H9 (cell line): ENCODE measurements at regions not wholly inside any gene's neighbourhood (a gene's known extent, or its start where the extent isn't known, plus 50 kb on each side); places are given as distances from the start of the nearest gene placed in this dataset.

Experiments
- DNase-seq: peaks from one replicate; pipeline ENCODE4 v3.0.0-alpha.2; 2017
- H2AFZ ChIP-seq: one replicate; pipeline ENCODE4 v1.6.1; 2013; ENCODE audit warnings: mild to moderate bottlenecking, low read length, control low read depth, moderate library complexity
- H2AK5ac ChIP-seq: 2 replicates; pipeline ENCODE4 v1.6.1; 2013; ENCODE audit warnings: low read length, control low read depth, mixed read lengths; ENCODE audit not compliant: insufficient read length
- H2BK120ac ChIP-seq: one replicate; pipeline ENCODE4 v1.6.1; 2013; ENCODE audit warnings: low read depth, mild to moderate bottlenecking, low read length, control low read depth, inconsistent platforms; ENCODE audit not compliant: poor library complexity, severe bottlenecking
- H2BK12ac ChIP-seq: 2 replicates; pipeline ENCODE4 v1.6.1; 2013; ENCODE audit warnings: low read length, control low read depth, mixed read lengths, low read depth; ENCODE audit not compliant: insufficient read length
- H2BK15ac ChIP-seq: 2 replicates; pipeline ENCODE4 v1.6.1; 2013; ENCODE audit warnings: low read depth, low read length, control low read depth
- H2BK20ac ChIP-seq: one replicate; pipeline ENCODE4 v1.6.1; 2013; ENCODE audit warnings: low read depth, mild to moderate bottlenecking, low read length, control low read depth, inconsistent platforms; ENCODE audit not compliant: poor library complexity, severe bottlenecking
- H2BK5ac ChIP-seq: 2 replicates; pipeline ENCODE4 v1.6.1; 2013; ENCODE audit warnings: low read length, control low read depth, mixed read lengths; ENCODE audit not compliant: insufficient read length
- H3K14ac ChIP-seq: 2 replicates; pipeline ENCODE4 v1.6.1; 2013; ENCODE audit warnings: low read length, control low read depth; ENCODE audit not compliant: insufficient read depth
- H3K18ac ChIP-seq: 2 replicates; pipeline ENCODE4 v1.6.1; 2013; ENCODE audit warnings: low read depth, mild to moderate bottlenecking, mixed read lengths, low read length, control low read depth; ENCODE audit not compliant: insufficient read length
- H3K23ac ChIP-seq: 2 replicates; pipeline ENCODE4 v1.6.1; 2013; ENCODE audit warnings: low read length, control low read depth, mixed read lengths, low read depth; ENCODE audit not compliant: insufficient read length
- H3K23me2 ChIP-seq: 2 replicates; pipeline ENCODE4 v1.6.1; 2013; ENCODE audit warnings: low read depth, mild to moderate bottlenecking, mixed read lengths, low read length, control low read depth; ENCODE audit not compliant: insufficient read length, poor library complexity, severe bottlenecking
- H3K27ac ChIP-seq: 2 replicates; pipeline ENCODE4 v1.5.1; 2013; ENCODE audit warnings: low read length, control low read depth, mixed read lengths, low read depth; ENCODE audit not compliant: insufficient read length
- H3K27me3 ChIP-seq: 2 replicates; pipeline ENCODE4 v1.6.1; 2013; ENCODE audit warnings: low read length, control low read depth, inconsistent platforms; ENCODE audit not compliant: insufficient read depth
- H3K4ac ChIP-seq: 2 replicates; pipeline ENCODE4 v1.6.1; 2013; ENCODE audit warnings: low read depth, mild to moderate bottlenecking, control low read depth, inconsistent platforms, low read length, moderate library complexity
- H3K4me1 ChIP-seq: 2 replicates; pipeline ENCODE4 v1.6.1; 2013; ENCODE audit warnings: low read length, control low read depth, inconsistent platforms; ENCODE audit not compliant: insufficient read depth
- H3K4me2 ChIP-seq: 2 replicates; pipeline ENCODE4 v1.6.1; 2013; ENCODE audit warnings: low read length, control low read depth, mixed read lengths; ENCODE audit not compliant: insufficient read length, insufficient read depth
- H3K56ac ChIP-seq: 2 replicates; pipeline ENCODE4 v1.6.1; 2013; ENCODE audit warnings: low read depth, mild to moderate bottlenecking, mixed read lengths, low read length, control low read depth; ENCODE audit not compliant: insufficient read length
- H3K79me1 ChIP-seq: 2 replicates; pipeline ENCODE4 v1.6.1; 2013; ENCODE audit warnings: low read depth, mild to moderate bottlenecking, moderate library complexity, low read length, control low read depth, inconsistent platforms; ENCODE audit not compliant: insufficient read depth, poor library complexity, severe bottlenecking
- H3K79me2 ChIP-seq: 2 replicates; pipeline ENCODE4 v1.6.1; 2013; ENCODE audit warnings: low read length, control low read depth, inconsistent platforms; ENCODE audit not compliant: insufficient read depth
- H3K9ac ChIP-seq: 2 replicates; pipeline ENCODE4 v1.6.1; 2013; ENCODE audit warnings: low read length, control low read depth, mixed read lengths; ENCODE audit not compliant: insufficient read length; ENCODE audit errors: extremely low read depth
- H3K9me3 ChIP-seq: one replicate; pipeline ENCODE4 v1.6.1; 2013; ENCODE audit warnings: low read depth, low read length, inconsistent platforms; ENCODE audit not compliant: control insufficient read depth
- H3T11ph ChIP-seq: one replicate; pipeline ENCODE4 v1.6.1; 2013; ENCODE audit warnings: mild to moderate bottlenecking, low read length, control low read depth, inconsistent platforms
- H4K20me1 ChIP-seq: one replicate; pipeline ENCODE4 v1.6.1; 2013; ENCODE audit not compliant: control insufficient read depth, insufficient read length, insufficient read depth
- H4K5ac ChIP-seq: 2 replicates; pipeline ENCODE4 v1.6.1; 2013; ENCODE audit warnings: low read depth, mild to moderate bottlenecking, mixed read lengths, low read length, control low read depth; ENCODE audit not compliant: insufficient read length
- H4K8ac ChIP-seq: replicated peaks from 2 replicates; pipeline ENCODE4 v1.6.1; 2013; ENCODE audit warnings: low read length, control low read depth, mixed read lengths, low read depth; ENCODE audit not compliant: insufficient read length
- H4K91ac ChIP-seq: 2 replicates; pipeline ENCODE4 v1.6.1; 2013; ENCODE audit warnings: low read depth, mild to moderate bottlenecking, moderate library complexity, mixed read lengths, low read length, control low read depth; ENCODE audit not compliant: insufficient read length
- H3K27ac Mint-ChIP-seq, 3 experiments: 2 replicates in 2 of 3; 3 replicates in 1 of 3; pipeline ENCODE4 v1.8.0; 2020 to 2021; ENCODE audit warnings: mixed read lengths in 3 of 3, mild to moderate bottlenecking in 1 of 3, moderate library complexity in 1 of 3
- H3K27me3 Mint-ChIP-seq: 2 replicates; pipeline ENCODE4 v1.8.0; 2021; ENCODE audit warnings: low read depth, mild to moderate bottlenecking, moderate library complexity, mixed read lengths
- H3K36me3 Mint-ChIP-seq, 3 experiments: 2 replicates in 2 of 3; 3 replicates in 1 of 3; pipeline ENCODE4 v1.8.0; 2020 to 2021; ENCODE audit warnings: low read depth in 3 of 3, mixed read lengths in 3 of 3; ENCODE audit not compliant: insufficient read depth in 1 of 3
- H3K4me1 Mint-ChIP-seq, 2 experiments: 2 replicates each; pipeline ENCODE4 v1.8.0; 2020; ENCODE audit warnings: mixed read lengths in 2 of 2
- H3K4me3 Mint-ChIP-seq, 2 experiments: 2 replicates in 1 of 2; 3 replicates in 1 of 2; pipeline ENCODE4 v1.8.0; 2020 to 2021; ENCODE audit warnings: mild to moderate bottlenecking in 2 of 2, mixed read lengths in 2 of 2, moderate library complexity in 1 of 2
- H3K9me3 Mint-ChIP-seq, 2 experiments: 2 replicates in 1 of 2; 3 replicates in 1 of 2; pipeline ENCODE4 v1.8.0; 2020; ENCODE audit warnings: mild to moderate bottlenecking in 2 of 2, mixed read lengths in 2 of 2, moderate library complexity in 1 of 2
- WGBS: extraction: QIAGEN DNeasy Blood & Tissue Kit; methylation state at CpG from one replicate; pipeline ENCODE4 v1.1.7; 2013; ENCODE audit warnings: missing lambda C conversion rate, low lambda C conversion rate, mixed read lengths; ENCODE audit not compliant: insufficient read length; ENCODE audit errors: extremely low coverage; 5-methylcytosine and 5-hydroxymethylcytosine counted together
- TF ChIP-seq, protein P1 (sequence below): fragments of 200-600 bp; sonication (generic); conservative IDR thresholded peaks from 3 replicates; pipeline ENCODE4 v1.8.0; 2021; ENCODE audit warnings: antibody characterized with exemption, mild to moderate bottlenecking

DNA sequence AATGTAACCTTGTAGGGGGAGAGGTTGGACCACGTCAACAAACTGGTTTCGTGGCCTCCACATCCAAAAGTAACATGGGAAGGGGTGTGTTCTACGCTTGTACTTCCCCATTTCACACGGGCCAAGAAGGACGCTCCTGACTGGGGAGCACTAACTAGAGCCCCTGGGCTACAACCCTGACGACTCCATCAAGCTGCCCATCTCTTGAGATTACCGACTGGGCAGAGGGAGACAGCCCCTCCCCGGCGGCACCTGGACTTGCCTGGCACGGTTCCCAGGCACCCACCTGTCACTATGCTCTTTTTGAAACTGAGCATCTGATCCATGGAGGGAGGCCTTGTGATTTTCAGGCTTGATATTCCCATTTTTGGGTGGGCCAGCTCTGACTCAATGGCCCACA lies 68.5 kb downstream of the SHANK2 start:
- Histone ChIP-seq H4K91ac (no peak overlapping the region), H2AK5ac (no peak overlapping the region), H4K20me1 (no peaks in the 10 kb centered on the region), H3K4me1 (peaks cover 2% of the 10 kb centered on the region; the same call in 1 of the 2 replicates), H2BK5ac (no peak overlapping the region), H2BK12ac (no peak overlapping the region), H3K27ac (no peak overlapping the region), H3K23me2 (no peaks in the 10 kb centered on the region), H3K18ac (no peak overlapping the region), H2AFZ (no peak overlapping the region), H3K56ac (no peak overlapping the region), H3K9me3 (no peaks in the 10 kb centered on the region), H3K4me2 (no peak overlapping the region), H3K27me3 (no peaks in the 10 kb centered on the region), H2BK15ac (no peak overlapping the region), H3K4ac (no peak overlapping the region), H3K14ac (no peak overlapping the region), H4K5ac (no peak overlapping the region), H3T11ph (no peak overlapping the region), H3K9ac (no peak overlapping the region), H2BK120ac (no peak overlapping the region), H4K8ac (no peak overlapping the region), H3K79me2 (peaks cover 2% of the 10 kb centered on the region; the same call in 1 of the 2 replicates), H3K79me1 (no peaks in the 10 kb centered on the region), H2BK20ac (no peak overlapping the region), H3K23ac (no peak overlapping the region)
- TF ChIP-seq, protein P1, sequence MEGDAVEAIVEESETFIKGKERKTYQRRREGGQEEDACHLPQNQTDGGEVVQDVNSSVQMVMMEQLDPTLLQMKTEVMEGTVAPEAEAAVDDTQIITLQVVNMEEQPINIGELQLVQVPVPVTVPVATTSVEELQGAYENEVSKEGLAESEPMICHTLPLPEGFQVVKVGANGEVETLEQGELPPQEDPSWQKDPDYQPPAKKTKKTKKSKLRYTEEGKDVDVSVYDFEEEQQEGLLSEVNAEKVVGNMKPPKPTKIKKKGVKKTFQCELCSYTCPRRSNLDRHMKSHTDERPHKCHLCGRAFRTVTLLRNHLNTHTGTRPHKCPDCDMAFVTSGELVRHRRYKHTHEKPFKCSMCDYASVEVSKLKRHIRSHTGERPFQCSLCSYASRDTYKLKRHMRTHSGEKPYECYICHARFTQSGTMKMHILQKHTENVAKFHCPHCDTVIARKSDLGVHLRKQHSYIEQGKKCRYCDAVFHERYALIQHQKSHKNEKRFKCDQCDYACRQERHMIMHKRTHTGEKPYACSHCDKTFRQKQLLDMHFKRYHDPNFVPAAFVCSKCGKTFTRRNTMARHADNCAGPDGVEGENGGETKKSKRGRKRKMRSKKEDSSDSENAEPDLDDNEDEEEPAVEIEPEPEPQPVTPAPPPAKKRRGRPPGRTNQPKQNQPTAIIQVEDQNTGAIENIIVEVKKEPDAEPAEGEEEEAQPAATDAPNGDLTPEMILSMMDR = no peak
- H3K4me3 Mint-ChIP-seq = no peak overlapping the region
- H3K4me1 Mint-ChIP-seq = peaks cover 21 to 28% of the 10 kb centered on the region in 2 experiments
- H3K9me3 Mint-ChIP-seq = peaks cover 0 to 5% of the 10 kb centered on the region in 2 experiments; a peak in 3 of 5 replicates
- H3K27ac Mint-ChIP-seq = no peak overlapping the region; a peak in 1 of 7 replicates
- DNase-seq = peak; percentile 3
- WGBS = no CpG with 5 or more reads among the region's 10 CpGs
- H3K36me3 Mint-ChIP-seq = peaks cover 13 to 26% (median 16%) of the 10 kb centered on the region in 3 experiments; a peak in 6 of 7 replicates
- H3K27me3 Mint-ChIP-seq = no peaks in the 10 kb centered on the region; the same call in 1 of the 2 replicates
